ENCODE measurements at regions not wholly inside any gene's neighbourhood (a gene's known extent, or its start where the extent isn't known, plus 50 kb on each side); places are given as distances from the start of the nearest gene placed in this dataset.

DNA sequence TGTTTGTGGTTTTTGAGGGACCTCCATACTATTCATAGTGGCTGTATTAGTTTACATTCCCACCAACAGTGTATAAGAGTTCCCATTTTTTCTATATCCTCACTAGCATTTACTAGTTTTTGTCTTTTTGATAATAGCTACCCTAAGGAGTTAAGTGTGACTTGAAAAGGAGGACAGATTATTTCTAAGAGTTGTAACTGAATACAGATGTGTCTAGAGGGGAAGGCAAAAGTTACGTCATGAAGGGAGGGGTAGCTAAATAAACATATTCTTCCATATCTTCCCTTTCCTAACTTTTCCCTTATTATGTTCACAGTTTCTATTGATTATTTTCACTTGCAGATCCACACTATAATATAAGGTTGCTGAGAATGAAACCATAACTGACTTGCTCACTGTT, 1315.7 kb upstream of the ZEB2 start:
- POLR2A ChIA-PET, result no interaction called here
- Mint-ChIP-seq H3K4me1 (ENCODE audit: low read depth) (no peaks in the 10 kb centered on the region), H3K27ac (no peak overlapping the region), H3K36me3 (ENCODE audit: low read depth) (no peaks in the 10 kb centered on the region), H3K9me3 (no peaks in the 10 kb centered on the region), H3K4me3 (no peak overlapping the region), H3K27me3 (no peaks in the 10 kb centered on the region)
- Histone ChIP-seq H3K4me3 (ENCODE audit: low read length) (no peak overlapping the region), H3K9me3 (ENCODE audit: control insufficient read depth in 1 of 2, insufficient read depth in 1 of 2, low read length in 2 of 2) (no peaks in the 10 kb centered on the region), H3K4me1 (ENCODE audit: insufficient read depth, low read length) (no peaks in the 10 kb centered on the region), H3K27ac (ENCODE audit: low read depth in 1 of 2, low read length in 2 of 2) (no peak overlapping the region), H3K27me3 (ENCODE audit: control insufficient read depth in 1 of 2, insufficient read depth in 2 of 2, low read length in 2 of 2) (no peaks in the 10 kb centered on the region), H3K36me3 (ENCODE audit: insufficient read depth, low read length) (no peaks in the 10 kb centered on the region)
- DNase-seq, result no peak
- TF ChIP-seq, protein P1, sequence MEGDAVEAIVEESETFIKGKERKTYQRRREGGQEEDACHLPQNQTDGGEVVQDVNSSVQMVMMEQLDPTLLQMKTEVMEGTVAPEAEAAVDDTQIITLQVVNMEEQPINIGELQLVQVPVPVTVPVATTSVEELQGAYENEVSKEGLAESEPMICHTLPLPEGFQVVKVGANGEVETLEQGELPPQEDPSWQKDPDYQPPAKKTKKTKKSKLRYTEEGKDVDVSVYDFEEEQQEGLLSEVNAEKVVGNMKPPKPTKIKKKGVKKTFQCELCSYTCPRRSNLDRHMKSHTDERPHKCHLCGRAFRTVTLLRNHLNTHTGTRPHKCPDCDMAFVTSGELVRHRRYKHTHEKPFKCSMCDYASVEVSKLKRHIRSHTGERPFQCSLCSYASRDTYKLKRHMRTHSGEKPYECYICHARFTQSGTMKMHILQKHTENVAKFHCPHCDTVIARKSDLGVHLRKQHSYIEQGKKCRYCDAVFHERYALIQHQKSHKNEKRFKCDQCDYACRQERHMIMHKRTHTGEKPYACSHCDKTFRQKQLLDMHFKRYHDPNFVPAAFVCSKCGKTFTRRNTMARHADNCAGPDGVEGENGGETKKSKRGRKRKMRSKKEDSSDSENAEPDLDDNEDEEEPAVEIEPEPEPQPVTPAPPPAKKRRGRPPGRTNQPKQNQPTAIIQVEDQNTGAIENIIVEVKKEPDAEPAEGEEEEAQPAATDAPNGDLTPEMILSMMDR (IDR thresholded peaks at IDR 0.05), result no peak
- no peak for ATAC-seq (ENCODE audit: poor library complexity)
- intact Hi-C loops (cut with DNase I, micrococcal nuclease), result no loop called here
- CTCF ChIA-PET, result no interaction called here

DNA sequence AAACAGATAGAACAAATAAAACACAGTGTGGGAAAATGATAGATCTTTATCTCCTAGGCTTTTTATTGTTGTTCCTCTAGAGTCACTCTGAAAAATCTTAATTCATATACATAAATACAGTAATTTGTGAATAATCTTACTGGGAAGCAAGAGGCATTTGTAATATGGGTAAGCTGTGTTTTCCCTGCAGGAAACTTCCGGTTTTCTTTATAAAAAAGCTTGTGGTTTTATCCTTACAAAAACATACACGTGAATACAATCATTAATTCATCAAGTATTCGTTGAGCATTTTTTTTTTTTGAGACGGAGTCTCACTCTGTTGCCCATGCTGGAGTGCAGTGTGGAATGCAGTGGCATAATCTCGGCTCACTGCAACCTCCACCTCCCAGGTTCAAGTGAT, 1312.8 kb upstream of the ZEB2 start:
- Histone ChIP-seq H3K4me3 (ENCODE audit: low read length) (no peak overlapping the region), H3K27ac (ENCODE audit: low read depth in 1 of 2, low read length in 2 of 2) (no peak overlapping the region), H3K36me3 (ENCODE audit: insufficient read depth, low read length) (no peaks in the 10 kb centered on the region), H3K27me3 (ENCODE audit: control insufficient read depth in 1 of 2, insufficient read depth in 2 of 2, low read length in 2 of 2) (no peaks in the 10 kb centered on the region), H3K4me1 (ENCODE audit: insufficient read depth, low read length) (no peaks in the 10 kb centered on the region), H3K9me3 (ENCODE audit: control insufficient read depth in 1 of 2, insufficient read depth in 1 of 2, low read length in 2 of 2) (no peaks in the 10 kb centered on the region)
- H3K27me3 Mint-ChIP-seq, result peaks cover 4% of the 10 kb centered on the region
- CTCF ChIA-PET, result no interaction called here
- peaks cover 2% of the 10 kb centered on the region for H3K9me3 Mint-ChIP-seq
- no peak for ATAC-seq (ENCODE audit: poor library complexity)
- no peaks in the 10 kb centered on the region for H3K36me3 Mint-ChIP-seq (ENCODE audit: low read depth)
- H3K27ac Mint-ChIP-seq, result no peak overlapping the region
- POLR2A ChIA-PET, result no interaction called here
- TF ChIP-seq, protein P1 (IDR thresholded peaks at IDR 0.05), result no peak
- H3K4me1 Mint-ChIP-seq (ENCODE audit: low read depth), result no peaks in the 10 kb centered on the region
- intact Hi-C loops (cut with DNase I, micrococcal nuclease), result no loop called here
- H3K4me3 Mint-ChIP-seq, result no peak overlapping the region
- DNase-seq, result no peak

DNA sequence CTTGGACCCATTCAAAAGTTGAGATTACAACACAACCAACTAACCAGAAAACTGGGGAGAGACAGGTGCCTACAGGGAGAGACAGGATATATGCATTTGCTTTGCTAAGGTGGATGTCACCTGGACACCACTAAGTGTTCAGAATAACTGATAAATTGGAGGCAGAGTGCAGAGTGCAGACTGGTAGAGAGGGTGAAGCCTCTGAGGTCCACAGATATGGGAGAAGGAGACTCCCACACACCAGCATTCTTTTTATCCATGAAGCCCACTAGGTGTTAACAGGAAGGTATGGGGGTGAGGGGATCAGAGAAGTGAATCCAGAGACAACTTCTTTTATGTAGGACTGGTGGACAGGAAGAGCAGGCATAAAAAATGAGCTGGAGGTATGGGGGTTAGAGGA, 1310.0 kb upstream of the ZEB2 start:
- H3K27ac Mint-ChIP-seq, result no peak overlapping the region
- peaks cover 7% of the 10 kb centered on the region for H3K9me3 Mint-ChIP-seq
- DNase-seq (no peak), ATAC-seq (ENCODE audit: poor library complexity) (no peak)
- H3K27me3 ChIP-seq (ENCODE audit: control insufficient read depth in 1 of 2, insufficient read depth in 2 of 2, low read length in 2 of 2), result no peaks in the 10 kb centered on the region
- H3K4me3 Mint-ChIP-seq, result no peak overlapping the region
- POLR2A ChIA-PET, result no interaction called here
- H3K36me3 ChIP-seq (ENCODE audit: insufficient read depth, low read length), result no peaks in the 10 kb centered on the region
- H3K27ac ChIP-seq (ENCODE audit: low read depth in 1 of 2, low read length in 2 of 2), result no peak overlapping the region
- no peaks in the 10 kb centered on the region for H3K4me1 ChIP-seq (ENCODE audit: insufficient read depth, low read length)
- H3K36me3 Mint-ChIP-seq (ENCODE audit: low read depth), result no peaks in the 10 kb centered on the region
- CTCF ChIA-PET, result interaction anchor here (1.6 kb wide), 1 partner anchor 11 kb away, joined by 4 read pairs; no protein-coding TSS in a partner anchor
- peaks cover 4% of the 10 kb centered on the region for H3K27me3 Mint-ChIP-seq
- H3K9me3 ChIP-seq (ENCODE audit: control insufficient read depth in 1 of 2, insufficient read depth in 1 of 2, low read length in 2 of 2), result no peaks in the 10 kb centered on the region
- no peaks in the 10 kb centered on the region for H3K4me1 Mint-ChIP-seq (ENCODE audit: low read depth)
- no peak overlapping the region for H3K4me3 ChIP-seq (ENCODE audit: low read length)
- TF ChIP-seq, protein P1 (IDR thresholded peaks at IDR 0.05), result no peak
- intact Hi-C loops (cut with DNase I, micrococcal nuclease), result no loop called here
